ENCODE measurements at regions not wholly inside any gene's neighbourhood (a gene's known extent, or its start where the extent isn't known, plus 50 kb on each side); places are given as distances from the start of the nearest gene placed in this dataset.

GRCh38 chr3:27880969-27881892 lies 159.1 kb upstream of the EOMES start:
- H3K27me3 Mint-ChIP-seq = peaks cover 13% of the 10 kb centered on the region

DNA sequence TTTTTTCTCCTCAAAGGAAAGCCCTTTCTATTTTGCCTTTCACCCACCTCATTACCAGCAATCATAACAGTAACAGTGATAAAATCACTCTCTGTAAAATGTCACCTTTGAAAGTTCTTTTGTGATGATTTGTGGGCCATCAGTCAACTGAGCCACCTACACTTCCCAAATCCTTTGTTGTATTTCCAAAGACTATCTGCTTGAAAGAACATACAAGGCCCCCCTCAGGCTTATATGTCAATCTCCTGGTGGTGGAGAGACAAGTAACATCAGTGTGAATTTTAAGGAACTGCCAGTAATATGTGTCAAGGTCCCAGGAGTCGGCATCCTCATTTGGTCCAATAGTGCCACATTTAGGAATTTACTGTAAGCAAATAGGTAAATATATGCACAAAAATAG lies 161.1 kb upstream of the EOMES start:
- H3K9me3 Mint-ChIP-seq (ENCODE audit: low read depth) = no peaks in the 10 kb centered on the region
- no peaks in the 10 kb centered on the region for H3K36me3 Mint-ChIP-seq (ENCODE audit: insufficient read depth)
- no peak overlapping the region for H3K4me3 Mint-ChIP-seq (ENCODE audit: low read depth)
- no peak for DNase-seq (ENCODE audit: low spot score, unreplicated experiment)
- TF ChIP-seq, protein P1, sequence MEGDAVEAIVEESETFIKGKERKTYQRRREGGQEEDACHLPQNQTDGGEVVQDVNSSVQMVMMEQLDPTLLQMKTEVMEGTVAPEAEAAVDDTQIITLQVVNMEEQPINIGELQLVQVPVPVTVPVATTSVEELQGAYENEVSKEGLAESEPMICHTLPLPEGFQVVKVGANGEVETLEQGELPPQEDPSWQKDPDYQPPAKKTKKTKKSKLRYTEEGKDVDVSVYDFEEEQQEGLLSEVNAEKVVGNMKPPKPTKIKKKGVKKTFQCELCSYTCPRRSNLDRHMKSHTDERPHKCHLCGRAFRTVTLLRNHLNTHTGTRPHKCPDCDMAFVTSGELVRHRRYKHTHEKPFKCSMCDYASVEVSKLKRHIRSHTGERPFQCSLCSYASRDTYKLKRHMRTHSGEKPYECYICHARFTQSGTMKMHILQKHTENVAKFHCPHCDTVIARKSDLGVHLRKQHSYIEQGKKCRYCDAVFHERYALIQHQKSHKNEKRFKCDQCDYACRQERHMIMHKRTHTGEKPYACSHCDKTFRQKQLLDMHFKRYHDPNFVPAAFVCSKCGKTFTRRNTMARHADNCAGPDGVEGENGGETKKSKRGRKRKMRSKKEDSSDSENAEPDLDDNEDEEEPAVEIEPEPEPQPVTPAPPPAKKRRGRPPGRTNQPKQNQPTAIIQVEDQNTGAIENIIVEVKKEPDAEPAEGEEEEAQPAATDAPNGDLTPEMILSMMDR (IDR thresholded peaks at IDR 0.05; ENCODE audit: unreplicated experiment) = no peak
- peaks cover 16% of the 10 kb centered on the region for H3K27me3 Mint-ChIP-seq
- H3K27ac Mint-ChIP-seq = no peak overlapping the region
- H3K4me1 Mint-ChIP-seq (ENCODE audit: low read depth) = no peaks in the 10 kb centered on the region

More at GRCh38 chr3:27880969-27881892, 159.1 kb upstream of the EOMES start:
- Mint-ChIP-seq H3K9me3 (ENCODE audit: low read depth) (no peaks in the 10 kb centered on the region), H3K4me1 (ENCODE audit: low read depth) (peaks cover 6% of the 10 kb centered on the region), H3K27ac (no peak overlapping the region), H3K4me3 (ENCODE audit: low read depth) (no peak overlapping the region), H3K36me3 (ENCODE audit: insufficient read depth) (no peaks in the 10 kb centered on the region)
- no peak for DNase-seq (ENCODE audit: low spot score, unreplicated experiment)
- TF ChIP-seq, protein P1 (IDR thresholded peaks at IDR 0.05; ENCODE audit: unreplicated experiment) = no peak

DNA sequence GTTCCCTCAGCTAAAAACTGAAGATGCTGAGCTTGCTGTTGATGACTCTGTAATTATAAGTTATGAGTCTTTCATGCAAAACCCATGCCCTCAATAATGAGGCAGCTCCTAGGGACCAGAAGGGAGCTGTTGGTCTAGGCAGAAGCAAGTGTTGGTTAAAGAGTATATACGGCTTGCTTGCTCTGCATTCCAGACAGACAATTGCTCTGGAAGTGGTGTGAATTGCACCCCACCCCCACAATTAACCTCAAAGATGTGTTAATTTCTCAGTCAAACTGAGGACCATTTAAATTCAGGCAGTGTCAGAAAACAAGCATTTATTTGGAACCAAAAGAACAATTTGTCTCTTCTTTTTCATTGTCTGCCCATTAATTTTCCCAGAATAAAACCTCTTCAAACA lies 163.5 kb upstream of the EOMES start:
- Mint-ChIP-seq H3K9me3 (ENCODE audit: low read depth) (no peaks in the 10 kb centered on the region), H3K27me3 (peaks cover 11% of the 10 kb centered on the region), H3K4me1 (ENCODE audit: low read depth) (no peaks in the 10 kb centered on the region), H3K36me3 (ENCODE audit: insufficient read depth) (no peaks in the 10 kb centered on the region), H3K27ac (no peak overlapping the region), H3K4me3 (ENCODE audit: low read depth) (no peak overlapping the region)
- no peak for DNase-seq (ENCODE audit: low spot score, unreplicated experiment)
- TF ChIP-seq, protein P1 (IDR thresholded peaks at IDR 0.05; ENCODE audit: unreplicated experiment) = no peak

DNA sequence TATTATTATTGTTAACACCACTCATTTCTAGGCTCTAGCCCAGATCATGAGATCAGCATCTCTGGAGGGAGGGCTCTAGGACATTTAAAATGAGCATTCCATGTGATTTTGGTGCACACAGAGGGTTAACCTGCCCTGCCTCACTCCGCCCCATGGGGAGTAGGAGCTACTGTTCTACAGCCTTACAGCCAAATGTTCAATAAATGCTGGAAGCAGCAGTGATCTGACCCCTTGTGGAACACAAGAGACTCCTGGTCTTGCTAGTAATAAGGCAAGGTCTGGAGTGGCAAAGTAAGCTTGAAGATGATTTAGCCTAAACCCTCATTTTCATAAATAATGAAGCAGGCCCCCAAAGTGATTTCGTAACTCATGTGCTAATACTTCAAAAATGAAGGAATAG lies 166.4 kb upstream of the EOMES start:
- Mint-ChIP-seq H3K27me3 (peaks cover 3% of the 10 kb centered on the region), H3K36me3 (ENCODE audit: insufficient read depth) (no peaks in the 10 kb centered on the region), H3K27ac (no peak overlapping the region), H3K9me3 (ENCODE audit: low read depth) (peaks cover 4% of the 10 kb centered on the region), H3K4me3 (ENCODE audit: low read depth) (no peak overlapping the region), H3K4me1 (ENCODE audit: low read depth) (no peaks in the 10 kb centered on the region)
- no peak for DNase-seq (ENCODE audit: low spot score, unreplicated experiment)
- TF ChIP-seq, protein P1 (IDR thresholded peaks at IDR 0.05; ENCODE audit: unreplicated experiment) = no peak

DNA sequence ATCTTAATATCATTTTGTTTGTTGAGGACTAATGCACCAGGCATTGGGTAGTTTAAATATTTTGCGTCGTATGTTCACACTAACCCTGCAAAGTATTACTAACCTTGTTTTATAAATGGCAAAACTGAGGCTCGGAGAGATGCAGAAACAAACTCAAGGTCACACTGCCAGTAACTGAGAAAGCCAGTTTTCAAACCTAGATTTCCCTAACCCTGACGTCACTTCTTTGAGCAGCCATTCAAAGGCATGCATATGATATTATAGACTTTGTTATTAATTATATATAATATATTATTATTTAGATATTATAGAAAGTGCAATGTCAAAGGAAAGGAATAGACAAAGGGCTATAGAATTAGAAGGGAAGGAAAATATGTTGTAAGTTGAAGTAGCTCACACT lies 167.6 kb upstream of the EOMES start:
- no peak overlapping the region for H3K4me3 Mint-ChIP-seq (ENCODE audit: low read depth)
- peaks cover 10% of the 10 kb centered on the region for H3K9me3 Mint-ChIP-seq (ENCODE audit: low read depth)
- no peaks in the 10 kb centered on the region for H3K4me1 Mint-ChIP-seq (ENCODE audit: low read depth)
- TF ChIP-seq, protein P1 (IDR thresholded peaks at IDR 0.05; ENCODE audit: unreplicated experiment) = no peak
- H3K36me3 Mint-ChIP-seq (ENCODE audit: insufficient read depth) = no peaks in the 10 kb centered on the region
- no peak overlapping the region for H3K27ac Mint-ChIP-seq
- H3K27me3 Mint-ChIP-seq = peaks cover 3% of the 10 kb centered on the region
- DNase-seq (ENCODE audit: low spot score, unreplicated experiment) = no peak

Measured in progenitor cell of endocrine pancreas (in vitro differentiated cells).